Endothelial cell (in vitro differentiated cells): ENCODE measurements at regions not wholly inside any gene's neighbourhood (a gene's known extent, or its start where the extent isn't known, plus 50 kb on each side); places are given as distances from the start of the nearest gene placed in this dataset.

Source experiments
- DNase-seq: peaks from one replicate; pipeline ENCODE4 v3.0.0; 2021; ENCODE audit warnings: low spot score
- H3K27ac Mint-ChIP-seq: one replicate; pipeline ENCODE4 v1.8.0; 2021; ENCODE audit warnings: mixed read lengths, inconsistent platforms; ENCODE audit not compliant: unreplicated experiment
- H3K27me3 Mint-ChIP-seq: one replicate; pipeline ENCODE4 v1.8.0; 2021; ENCODE audit warnings: mild to moderate bottlenecking, moderate library complexity, mixed read lengths, inconsistent platforms; ENCODE audit not compliant: unreplicated experiment
- H3K36me3 Mint-ChIP-seq: one replicate; pipeline ENCODE4 v1.8.0; 2021; ENCODE audit warnings: mild to moderate bottlenecking, low read depth, mixed read lengths, inconsistent platforms; ENCODE audit not compliant: unreplicated experiment
- H3K4me1 Mint-ChIP-seq: one replicate; pipeline ENCODE4 v1.8.0; 2021; ENCODE audit warnings: mild to moderate bottlenecking, mixed read lengths, inconsistent platforms; ENCODE audit not compliant: unreplicated experiment
- H3K4me3 Mint-ChIP-seq: one replicate; pipeline ENCODE4 v1.8.0; 2021; ENCODE audit warnings: mild to moderate bottlenecking, mixed read lengths, inconsistent platforms; ENCODE audit not compliant: unreplicated experiment
- H3K9me3 Mint-ChIP-seq: one replicate; pipeline ENCODE4 v1.8.0; 2021; ENCODE audit warnings: mixed read lengths, inconsistent platforms; ENCODE audit not compliant: unreplicated experiment
- TF ChIP-seq, protein P1 (sequence below): fragments of 200-600 bp; sonication (generic); IDR thresholded peaks from one replicate; pipeline ENCODE4 v1.5.0; 2021; ENCODE audit warnings: antibody characterized with exemption; ENCODE audit not compliant: unreplicated experiment

GRCh38 chr2:139720056-139720455 is 939.9 kb upstream of the NXPH2 start:
- no peaks in the 10 kb centered on the region for H3K36me3 Mint-ChIP-seq
- DNase-seq: no peak
- no peaks in the 10 kb centered on the region for H3K27me3 Mint-ChIP-seq
- H3K4me3 Mint-ChIP-seq: no peak overlapping the region
- peaks cover 15% of the 10 kb centered on the region for H3K4me1 Mint-ChIP-seq
- TF ChIP-seq, protein P1, sequence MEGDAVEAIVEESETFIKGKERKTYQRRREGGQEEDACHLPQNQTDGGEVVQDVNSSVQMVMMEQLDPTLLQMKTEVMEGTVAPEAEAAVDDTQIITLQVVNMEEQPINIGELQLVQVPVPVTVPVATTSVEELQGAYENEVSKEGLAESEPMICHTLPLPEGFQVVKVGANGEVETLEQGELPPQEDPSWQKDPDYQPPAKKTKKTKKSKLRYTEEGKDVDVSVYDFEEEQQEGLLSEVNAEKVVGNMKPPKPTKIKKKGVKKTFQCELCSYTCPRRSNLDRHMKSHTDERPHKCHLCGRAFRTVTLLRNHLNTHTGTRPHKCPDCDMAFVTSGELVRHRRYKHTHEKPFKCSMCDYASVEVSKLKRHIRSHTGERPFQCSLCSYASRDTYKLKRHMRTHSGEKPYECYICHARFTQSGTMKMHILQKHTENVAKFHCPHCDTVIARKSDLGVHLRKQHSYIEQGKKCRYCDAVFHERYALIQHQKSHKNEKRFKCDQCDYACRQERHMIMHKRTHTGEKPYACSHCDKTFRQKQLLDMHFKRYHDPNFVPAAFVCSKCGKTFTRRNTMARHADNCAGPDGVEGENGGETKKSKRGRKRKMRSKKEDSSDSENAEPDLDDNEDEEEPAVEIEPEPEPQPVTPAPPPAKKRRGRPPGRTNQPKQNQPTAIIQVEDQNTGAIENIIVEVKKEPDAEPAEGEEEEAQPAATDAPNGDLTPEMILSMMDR: no peak
- no peak overlapping the region for H3K27ac Mint-ChIP-seq
- H3K9me3 Mint-ChIP-seq: no peaks in the 10 kb centered on the region

GRCh38 chr2:139704606-139705005 is 924.4 kb upstream of the NXPH2 start:
- Mint-ChIP-seq H3K27ac (no peak overlapping the region), H3K9me3 (no peaks in the 10 kb centered on the region), H3K27me3 (no peaks in the 10 kb centered on the region), H3K36me3 (no peaks in the 10 kb centered on the region), H3K4me3 (no peak overlapping the region), H3K4me1 (no peaks in the 10 kb centered on the region)
- TF ChIP-seq, protein P1: no peak
- no peak for DNase-seq

DNA sequence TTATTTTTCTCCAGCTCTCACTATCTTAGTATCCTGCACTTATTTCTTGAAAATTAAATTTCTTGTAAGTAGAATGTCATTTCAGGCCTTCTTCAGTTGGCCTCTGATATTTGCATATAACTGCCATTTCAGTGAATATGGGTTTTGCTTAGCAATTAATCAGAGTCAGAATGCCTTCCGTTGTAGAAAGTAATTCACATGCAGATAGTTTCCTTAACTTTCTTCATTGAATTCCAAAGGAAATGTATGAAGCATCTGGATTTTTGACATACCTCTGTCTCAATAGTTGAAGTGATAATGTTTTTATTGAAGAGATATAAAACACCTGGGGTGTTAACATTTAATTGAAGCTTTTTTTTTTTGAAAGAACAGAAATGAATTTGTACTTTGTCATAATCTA is 914.1 kb upstream of the NXPH2 start:
- no peak for DNase-seq

DNA sequence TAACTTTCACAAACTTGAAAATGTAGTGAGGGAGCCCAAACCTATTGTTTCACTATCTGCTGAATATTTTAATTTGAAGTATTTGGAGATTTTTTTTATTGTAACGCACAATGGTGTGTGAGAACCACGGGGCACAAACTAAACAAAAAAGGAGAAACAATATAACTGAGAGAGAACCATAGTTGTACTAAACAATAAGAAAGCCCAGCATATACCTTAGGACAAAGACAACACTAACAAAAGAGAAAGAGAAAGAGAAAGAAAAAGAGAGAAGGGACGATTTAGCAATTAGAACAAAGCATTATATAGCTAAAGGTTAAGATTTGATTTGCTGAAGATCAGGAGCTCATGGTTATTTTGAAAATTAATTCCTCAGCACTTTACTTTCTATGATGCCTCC is 906.0 kb upstream of the NXPH2 start:
- TF ChIP-seq, protein P1: no peak
- DNase-seq: no peak
- Mint-ChIP-seq H3K9me3 (no peaks in the 10 kb centered on the region), H3K4me3 (no peak overlapping the region), H3K27me3 (no peaks in the 10 kb centered on the region), H3K27ac (no peak overlapping the region), H3K4me1 (peaks cover 10% of the 10 kb centered on the region), H3K36me3 (no peaks in the 10 kb centered on the region)

More for the DNA sequence above, 914.1 kb upstream of the NXPH2 start:
- H3K4me1 Mint-ChIP-seq: no peaks in the 10 kb centered on the region
- H3K27me3 Mint-ChIP-seq: no peaks in the 10 kb centered on the region
- H3K4me3 Mint-ChIP-seq: no peak overlapping the region
- TF ChIP-seq, protein P1: no peak
- H3K27ac Mint-ChIP-seq: no peak overlapping the region
- H3K9me3 Mint-ChIP-seq: no peaks in the 10 kb centered on the region
- H3K36me3 Mint-ChIP-seq: no peaks in the 10 kb centered on the region

DNA sequence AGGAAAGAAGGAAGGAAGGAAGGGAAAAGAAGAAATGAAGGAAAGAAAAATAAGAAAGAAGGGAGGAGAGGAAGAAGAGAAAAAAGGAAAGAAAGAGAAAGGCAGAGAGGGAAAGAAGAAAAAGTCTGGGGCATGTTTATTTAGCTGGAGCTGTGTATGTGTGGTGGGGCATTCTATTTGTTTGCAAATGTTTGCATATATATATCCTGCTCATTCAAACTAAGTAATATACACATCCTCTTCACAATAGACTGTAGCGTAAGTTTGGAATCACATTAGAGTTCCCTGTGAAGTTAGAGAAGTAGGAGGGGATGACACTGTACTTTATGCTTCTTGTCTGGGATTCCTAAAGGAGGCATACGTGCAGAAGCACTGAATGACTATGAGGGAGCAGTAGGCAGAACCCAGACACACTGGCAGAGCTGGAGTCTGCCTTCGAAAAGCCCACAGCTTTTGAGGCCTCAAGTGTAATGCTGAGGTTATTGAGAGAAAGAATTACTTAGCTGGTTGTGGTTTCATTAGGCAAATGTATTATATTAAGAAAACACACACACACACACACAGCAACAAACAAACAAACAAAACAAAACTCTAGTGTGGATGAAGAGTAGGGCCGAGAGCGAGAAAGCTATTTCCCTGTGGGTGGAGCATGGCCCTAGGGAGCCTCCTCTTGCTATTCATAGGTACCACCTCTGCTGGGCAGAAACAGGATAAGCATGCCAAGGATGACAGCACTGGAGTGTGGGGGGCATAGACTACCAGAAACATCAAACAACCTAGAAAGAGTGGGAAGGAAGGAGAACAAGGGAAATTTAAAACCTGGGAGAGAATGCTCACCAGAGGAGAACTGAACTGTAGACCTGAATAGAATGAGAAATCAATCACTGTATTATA is 905.1 kb upstream of the NXPH2 start:
- Mint-ChIP-seq H3K27me3 (peaks cover 2% of the 10 kb centered on the region), H3K27ac (no peak overlapping the region), H3K4me3 (no peak overlapping the region), H3K36me3 (no peaks in the 10 kb centered on the region), H3K4me1 (peaks cover 10% of the 10 kb centered on the region), H3K9me3 (no peaks in the 10 kb centered on the region)
- no peak for DNase-seq
- TF ChIP-seq, protein P1: no peak
